Endodermal cell (in vitro differentiated cells): ENCODE measurements at regions not wholly inside any gene's neighbourhood (a gene's known extent, or its start where the extent isn't known, plus 50 kb on each side); places are given as distances from the start of the nearest gene placed in this dataset.

Experiments used
- DNase-seq: peaks from one replicate; pipeline ENCODE4 v3.0.0-alpha.2; 2017
- H3K27ac ChIP-seq: 2 replicates; pipeline ENCODE4 v1.5.1; 2013; ENCODE audit warnings: mild to moderate bottlenecking, low read depth, low read length, moderate library complexity
- H3K27me3 ChIP-seq: 2 replicates; pipeline ENCODE4 v1.6.1; 2013; ENCODE audit warnings: mild to moderate bottlenecking, low read length, moderate library complexity; ENCODE audit not compliant: insufficient read depth, control insufficient read depth, poor library complexity, severe bottlenecking
- H3K36me3 ChIP-seq: 2 replicates; pipeline ENCODE4 v1.7.0; 2013; ENCODE audit warnings: mild to moderate bottlenecking, low read length, moderate library complexity; ENCODE audit not compliant: control insufficient read depth, insufficient read depth
- H3K4me1 ChIP-seq: one replicate; pipeline ENCODE4 v1.7.0; 2013; ENCODE audit warnings: low read length; ENCODE audit not compliant: control insufficient read depth, insufficient read depth
- H3K4me3 ChIP-seq: 2 replicates; pipeline ENCODE4 v1.5.1; 2013; ENCODE audit warnings: mild to moderate bottlenecking, low read length, moderate library complexity
- H3K9ac ChIP-seq: 2 replicates; pipeline ENCODE4 v1.6.1; 2013; ENCODE audit warnings: mild to moderate bottlenecking, low read length, moderate library complexity; ENCODE audit not compliant: poor library complexity, severe bottlenecking; ENCODE audit errors: extremely low read depth
- H3K9me3 ChIP-seq: 2 replicates; pipeline ENCODE4 v1.6.1; 2013; ENCODE audit warnings: mild to moderate bottlenecking, low read length, moderate library complexity; ENCODE audit not compliant: control insufficient read depth
- H3K27ac Mint-ChIP-seq: 2 replicates; pipeline ENCODE4 v1.8.0; 2020; ENCODE audit warnings: mixed read lengths
- H3K27me3 Mint-ChIP-seq: 2 replicates; pipeline ENCODE4 v1.8.0; 2021; ENCODE audit warnings: mild to moderate bottlenecking, mixed read lengths; ENCODE audit not compliant: insufficient read depth
- H3K36me3 Mint-ChIP-seq: 2 replicates; pipeline ENCODE4 v1.8.0; 2020; ENCODE audit warnings: low read depth, mixed read lengths
- H3K4me1 Mint-ChIP-seq: 2 replicates; pipeline ENCODE4 v1.8.0; 2020; ENCODE audit warnings: mixed read lengths
- H3K4me3 Mint-ChIP-seq: 2 replicates; pipeline ENCODE4 v1.8.0; 2020; ENCODE audit warnings: mild to moderate bottlenecking, moderate library complexity, mixed read lengths
- H3K9me3 Mint-ChIP-seq: 2 replicates; pipeline ENCODE4 v1.8.0; 2020; ENCODE audit warnings: mild to moderate bottlenecking, mixed read lengths
- WGBS, 2 experiments: methylation state at CpG; one replicate each; pipeline versions ENCODE4 v1.1.5 to v1.1.7; 2013; ENCODE audit warnings: missing lambda C conversion rate in 2 of 2, mixed read lengths in 1 of 2; ENCODE audit not compliant: insufficient coverage in 1 of 2, insufficient read length in 1 of 2; 5-methylcytosine and 5-hydroxymethylcytosine counted together
- TF ChIP-seq, protein P1 (sequence below): fragments of 200-600 bp; sonication (generic); conservative IDR thresholded peaks from 2 replicates; pipeline ENCODE4 v1.5.0; 2021; ENCODE audit warnings: antibody characterized with exemption, mild to moderate bottlenecking

DNA sequence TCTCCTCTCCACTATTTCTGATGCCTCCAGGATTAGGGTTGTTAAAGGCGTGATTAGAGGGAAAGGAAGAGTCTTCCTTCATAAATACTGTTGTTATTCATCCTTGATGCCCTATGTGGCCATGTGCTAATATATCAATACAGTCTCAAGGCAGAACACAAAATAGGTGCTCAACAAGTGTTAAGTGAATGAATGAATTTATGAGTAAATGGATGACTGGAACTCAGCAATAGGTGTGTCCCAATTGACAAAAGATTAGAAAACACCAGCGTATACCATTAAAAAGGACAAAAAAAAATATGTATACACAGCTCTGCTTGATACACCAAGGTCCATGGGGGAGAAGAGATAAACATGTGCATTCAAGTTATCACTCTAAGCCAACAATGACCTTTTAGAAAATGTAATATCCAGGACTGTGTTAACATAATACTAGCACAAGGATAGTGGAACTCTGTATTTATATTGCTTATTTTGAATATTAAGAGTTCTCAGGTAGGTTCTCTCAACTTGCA lies 171.2 kb upstream of the MYLIP start:
- H3K4me3 ChIP-seq = no peak overlapping the region
- 100% methylated on average over 1 of the region's 2 CpGs; no CpG with 5 or more reads in 1 of the 2 experiments for WGBS, 2 experiments
- H3K9ac ChIP-seq = no peak overlapping the region
- peaks cover 17% of the 10 kb centered on the region for H3K9me3 Mint-ChIP-seq
- peaks cover 5% of the 10 kb centered on the region for H3K36me3 Mint-ChIP-seq
- H3K4me1 Mint-ChIP-seq = peaks cover 60% of the 10 kb centered on the region
- DNase-seq = no peak
- H3K4me1 ChIP-seq = peaks cover 19% of the 10 kb centered on the region
- H3K27me3 ChIP-seq = no peaks in the 10 kb centered on the region
- no peaks in the 10 kb centered on the region for H3K36me3 ChIP-seq
- H3K27ac ChIP-seq = no peak overlapping the region
- H3K27ac Mint-ChIP-seq = no peak overlapping the region
- TF ChIP-seq, protein P1, sequence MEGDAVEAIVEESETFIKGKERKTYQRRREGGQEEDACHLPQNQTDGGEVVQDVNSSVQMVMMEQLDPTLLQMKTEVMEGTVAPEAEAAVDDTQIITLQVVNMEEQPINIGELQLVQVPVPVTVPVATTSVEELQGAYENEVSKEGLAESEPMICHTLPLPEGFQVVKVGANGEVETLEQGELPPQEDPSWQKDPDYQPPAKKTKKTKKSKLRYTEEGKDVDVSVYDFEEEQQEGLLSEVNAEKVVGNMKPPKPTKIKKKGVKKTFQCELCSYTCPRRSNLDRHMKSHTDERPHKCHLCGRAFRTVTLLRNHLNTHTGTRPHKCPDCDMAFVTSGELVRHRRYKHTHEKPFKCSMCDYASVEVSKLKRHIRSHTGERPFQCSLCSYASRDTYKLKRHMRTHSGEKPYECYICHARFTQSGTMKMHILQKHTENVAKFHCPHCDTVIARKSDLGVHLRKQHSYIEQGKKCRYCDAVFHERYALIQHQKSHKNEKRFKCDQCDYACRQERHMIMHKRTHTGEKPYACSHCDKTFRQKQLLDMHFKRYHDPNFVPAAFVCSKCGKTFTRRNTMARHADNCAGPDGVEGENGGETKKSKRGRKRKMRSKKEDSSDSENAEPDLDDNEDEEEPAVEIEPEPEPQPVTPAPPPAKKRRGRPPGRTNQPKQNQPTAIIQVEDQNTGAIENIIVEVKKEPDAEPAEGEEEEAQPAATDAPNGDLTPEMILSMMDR = no peak
- H3K9me3 ChIP-seq = peaks cover 21% of the 10 kb centered on the region
- H3K27me3 Mint-ChIP-seq = no peaks in the 10 kb centered on the region
- H3K4me3 Mint-ChIP-seq = no peak overlapping the region

DNA sequence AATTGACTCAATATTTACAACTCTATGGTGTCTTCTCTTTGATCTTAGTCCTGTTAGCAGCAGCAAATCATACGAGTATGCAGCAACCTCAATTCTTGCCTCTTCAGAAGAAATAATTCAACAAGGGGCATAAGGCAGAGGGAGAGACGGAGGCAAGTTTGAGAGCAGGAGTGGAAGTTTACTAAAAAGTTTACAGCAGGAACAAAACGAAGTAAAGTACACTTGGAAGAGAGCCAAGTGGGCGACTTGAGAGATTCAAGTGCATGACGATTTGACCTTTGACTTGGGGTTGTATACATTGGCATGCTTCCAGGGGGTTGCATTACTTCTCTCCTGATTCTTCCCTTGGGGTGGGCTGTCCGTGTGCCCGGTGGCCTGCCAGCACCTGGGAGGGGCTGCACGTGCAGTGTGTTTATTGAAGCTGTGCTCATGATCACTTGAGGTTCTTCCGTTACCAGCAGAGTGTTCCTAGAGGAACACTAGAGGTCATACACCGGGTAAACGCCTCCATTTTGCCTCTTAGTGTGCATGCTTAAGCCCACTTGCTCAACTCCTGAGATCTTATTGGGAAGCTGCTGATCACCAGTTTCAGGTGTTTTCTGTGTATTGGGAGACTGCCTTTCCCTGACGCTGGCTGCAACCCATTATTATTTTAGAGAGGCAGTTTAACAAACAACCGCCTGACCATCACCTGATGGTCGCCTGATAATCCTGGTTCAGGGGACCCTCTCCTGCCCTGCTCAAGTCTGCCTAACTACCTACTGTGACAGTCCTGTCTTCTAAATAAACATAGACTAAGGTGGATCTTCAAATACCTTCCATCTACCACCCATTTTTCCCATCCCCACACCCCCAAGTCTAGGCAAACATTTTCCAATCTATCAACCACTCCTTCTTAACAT lies 172.4 kb upstream of the MYLIP start:
- Histone ChIP-seq H3K27ac (no peak overlapping the region), H3K4me3 (no peak overlapping the region), H3K27me3 (no peaks in the 10 kb centered on the region), H3K9ac (no peak overlapping the region), H3K4me1 (peaks cover 13% of the 10 kb centered on the region), H3K36me3 (no peaks in the 10 kb centered on the region), H3K9me3 (peaks cover 21% of the 10 kb centered on the region)
- 93 to 95% methylated on average over 11 to 14 of the region's 14 CpGs for WGBS, 2 experiments
- Mint-ChIP-seq H3K27ac (no peak overlapping the region), H3K27me3 (no peaks in the 10 kb centered on the region), H3K9me3 (peaks cover 17% of the 10 kb centered on the region), H3K4me1 (peaks cover 55% of the 10 kb centered on the region), H3K36me3 (peaks cover 5% of the 10 kb centered on the region), H3K4me3 (no peak overlapping the region)
- TF ChIP-seq, protein P1 = no peak
- DNase-seq = no peak

DNA sequence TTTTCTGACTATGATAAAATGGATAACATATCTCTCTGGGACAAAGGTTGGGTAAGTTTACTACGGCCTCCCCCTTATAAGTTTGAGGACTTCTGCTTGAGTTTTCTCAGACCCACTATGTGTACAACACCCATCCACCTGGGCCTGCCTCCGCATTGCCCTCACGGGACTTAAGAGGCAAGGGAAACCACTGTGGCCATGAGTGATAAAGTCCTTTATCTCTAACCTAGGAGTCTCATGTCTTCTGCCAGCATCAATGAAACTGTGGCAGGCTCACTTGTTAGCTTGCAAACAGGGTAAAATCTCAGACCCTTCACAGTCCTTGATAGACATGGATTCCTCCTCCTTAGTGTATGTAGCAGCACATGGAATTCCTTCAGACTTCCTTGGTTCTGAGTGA lies 173.4 kb upstream of the MYLIP start:
- Histone ChIP-seq H3K4me1 (peaks cover 14% of the 10 kb centered on the region), H3K27me3 (no peaks in the 10 kb centered on the region), H3K4me3 (no peak overlapping the region), H3K27ac (no peak overlapping the region), H3K9ac (no peak overlapping the region), H3K9me3 (peaks cover 12% of the 10 kb centered on the region), H3K36me3 (no peaks in the 10 kb centered on the region)
- H3K9me3 Mint-ChIP-seq = peaks cover 9% of the 10 kb centered on the region
- no peak overlapping the region for H3K27ac Mint-ChIP-seq
- TF ChIP-seq, protein P1 = no peak
- no peaks in the 10 kb centered on the region for H3K36me3 Mint-ChIP-seq
- H3K4me1 Mint-ChIP-seq = peaks cover 51% of the 10 kb centered on the region
- WGBS, 2 experiments = 83 to 89% methylated on average over 1 to 3 of the region's 3 CpGs
- H3K27me3 Mint-ChIP-seq = no peaks in the 10 kb centered on the region
- H3K4me3 Mint-ChIP-seq = no peak overlapping the region
- DNase-seq = no peak
